T-helper 1 cell treated with Interleukin-12 subunit alpha and Interleukin-12 subunit beta and Interleukin-4 antibody, amounts not matched to agents 30 ng/mL and 1 ng/mL, for 36 hours (primary cell): ENCODE measurements at regions not wholly inside any gene's neighbourhood (a gene's known extent, or its start where the extent isn't known, plus 50 kb on each side); places are given as distances from the start of the nearest gene placed in this dataset.

Source experiments
- intact Hi-C: fragments of 100-400 bp; cut with micrococcal nuclease; formaldehyde crosslinking; loops from one replicate; pipeline ENCODE4 v1.15.1; 2024

- intact Hi-C loops: no loop called here
Measured at GRCh38 chr2:143964891-143965290, 555.0 kb downstream of the ZEB2 start.

GRCh38 chr2:143960177-143960576 lies 559.7 kb downstream of the ZEB2 start:
- intact Hi-C loops: no loop called here

- intact Hi-C loops: no loop called here
Measured at GRCh38 chr2:143957321-143957720, 562.6 kb downstream of the ZEB2 start.

DNA sequence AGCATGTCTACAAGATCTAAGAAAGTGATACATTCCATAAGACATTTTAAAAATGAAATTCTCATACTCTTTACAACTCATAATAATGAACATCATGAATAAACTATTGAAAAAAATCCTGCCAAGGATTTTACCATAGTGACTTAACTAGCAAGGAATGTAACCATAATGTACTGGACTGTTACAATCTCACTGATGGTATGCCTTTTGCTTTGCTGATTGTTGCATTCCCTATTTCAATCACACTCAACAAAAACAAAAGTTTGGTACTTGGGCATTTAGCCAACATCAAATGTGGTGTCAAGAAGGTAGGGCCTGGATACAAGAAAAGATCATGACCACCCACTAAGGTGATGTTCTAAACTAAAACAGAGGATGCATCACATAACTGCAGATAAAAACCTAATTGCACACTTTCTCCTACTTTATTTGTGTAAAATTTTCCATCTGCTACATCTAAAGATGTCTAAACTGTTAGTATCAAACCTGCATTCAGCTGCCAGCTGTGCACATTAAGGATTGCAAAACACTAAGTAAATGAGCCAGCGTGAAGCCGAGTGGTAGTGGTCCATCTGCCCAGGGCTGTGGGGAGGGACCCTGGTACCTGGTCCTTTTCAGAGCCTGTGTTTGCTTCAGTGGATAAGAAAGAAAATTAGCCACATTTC lies 564.4 kb downstream of the ZEB2 start:
- intact Hi-C loops: no loop called here

- intact Hi-C loops: no loop called here
Measured at GRCh38 chr2:143954844-143955243, 565.1 kb downstream of the ZEB2 start.

DNA sequence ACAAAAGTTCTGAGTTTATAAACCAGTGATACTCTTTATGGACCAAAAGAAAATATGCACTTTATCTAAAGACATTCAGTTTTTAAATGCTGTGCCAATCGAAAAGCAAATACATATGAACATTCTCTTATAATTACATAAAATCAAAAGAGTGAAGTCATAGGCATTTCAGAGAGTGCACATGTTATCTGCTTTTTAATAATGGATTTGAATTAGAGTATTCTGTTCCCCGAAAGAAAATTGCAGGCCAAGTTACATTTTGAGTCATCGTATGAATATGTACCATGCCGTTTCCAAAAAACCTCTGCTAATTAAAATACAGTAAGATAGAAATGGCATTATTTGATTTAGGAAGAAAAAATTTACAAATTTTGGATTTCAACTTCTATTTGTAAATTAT lies 565.7 kb downstream of the ZEB2 start:
- intact Hi-C loops: no loop called here

DNA sequence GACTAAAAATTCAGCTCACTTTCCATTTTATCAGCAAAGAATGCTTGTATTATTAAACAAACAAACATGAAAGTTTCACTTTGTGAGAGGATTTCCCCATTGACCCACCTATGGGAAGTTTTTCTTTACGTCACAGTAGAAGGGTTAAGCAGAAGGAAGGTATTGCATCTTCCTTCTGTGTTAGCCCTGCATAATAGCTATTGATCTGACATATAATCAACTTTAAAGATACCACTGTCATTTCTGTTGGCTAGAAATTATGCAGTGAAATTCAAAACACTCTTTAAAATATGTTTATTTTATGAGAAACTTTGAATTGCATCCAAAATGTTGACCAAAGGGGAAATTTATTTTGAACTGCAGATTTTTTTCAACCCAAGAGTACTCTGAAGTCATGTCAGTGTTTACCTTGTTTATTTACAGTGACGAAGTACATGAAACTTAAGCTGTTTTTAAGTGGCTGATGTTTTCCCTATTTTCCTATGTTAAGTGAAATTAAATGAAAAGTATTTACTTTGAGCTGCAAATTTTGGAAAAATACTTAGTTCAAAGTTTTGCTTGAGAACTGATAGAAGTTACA lies 566.4 kb downstream of the ZEB2 start:
- intact Hi-C loops: no loop called here

- intact Hi-C loops: no loop called here
Measured at GRCh38 chr2:143952536-143952935, 567.4 kb downstream of the ZEB2 start.

DNA sequence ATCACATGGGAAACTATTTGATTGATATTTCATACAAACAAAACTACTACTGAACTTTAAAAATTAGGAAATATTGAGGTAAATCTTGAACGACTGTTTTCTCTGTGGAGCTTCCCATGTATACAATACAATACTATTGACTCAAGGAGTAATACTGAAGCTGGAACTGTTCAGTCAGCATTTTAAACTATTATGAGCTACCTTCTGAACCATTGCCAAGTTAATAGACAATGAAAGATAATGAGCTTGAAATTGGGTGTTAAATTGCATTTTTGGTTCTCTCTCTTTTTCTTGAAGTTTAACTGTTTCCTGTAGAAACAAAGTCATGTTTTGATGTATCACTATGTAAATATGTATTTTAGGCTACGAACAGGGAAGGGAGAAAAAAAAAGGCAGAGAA lies 569.2 kb downstream of the ZEB2 start:
- intact Hi-C loops: no loop called here

DNA sequence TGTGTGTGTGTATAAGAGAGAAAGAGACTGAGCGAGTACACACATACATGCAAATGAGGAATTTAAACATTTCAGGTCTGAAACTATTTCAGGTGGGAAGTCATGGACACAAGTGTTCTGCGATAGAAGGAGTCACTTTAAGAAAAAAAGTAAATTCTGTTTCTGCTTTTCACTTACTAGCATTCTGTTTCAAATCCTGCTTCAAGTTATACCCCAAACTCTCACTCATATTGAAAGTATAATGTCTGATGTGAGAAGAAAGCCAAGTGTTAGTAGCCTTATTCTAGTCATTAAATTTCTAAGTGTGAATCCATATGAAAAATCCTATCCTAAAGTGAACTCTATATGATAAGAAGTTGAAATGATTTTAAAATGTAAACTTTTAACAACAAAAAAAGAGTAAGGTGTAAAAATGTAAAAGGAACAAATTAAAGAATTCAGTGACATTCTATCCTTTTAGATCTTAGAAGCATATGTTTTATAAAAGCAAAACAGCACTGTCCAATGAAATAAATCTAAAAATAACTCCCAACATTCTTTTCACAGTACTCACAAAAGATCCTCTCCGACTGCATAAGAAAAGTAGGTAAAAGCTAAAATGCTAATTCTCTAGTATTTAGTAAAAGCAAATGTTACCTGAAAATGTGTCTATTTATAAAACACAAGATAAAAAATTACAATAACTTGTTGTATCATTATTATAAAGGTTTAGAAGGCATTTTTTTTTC lies 570.6 kb downstream of the ZEB2 start:
- intact Hi-C loops: no loop called here

- intact Hi-C loops: no loop called here
Measured at GRCh38 chr2:143948710-143949109, 571.2 kb downstream of the ZEB2 start.

- intact Hi-C loops: no loop called here
Measured at GRCh38 chr2:143946436-143947391, 573.2 kb downstream of the ZEB2 start.

DNA sequence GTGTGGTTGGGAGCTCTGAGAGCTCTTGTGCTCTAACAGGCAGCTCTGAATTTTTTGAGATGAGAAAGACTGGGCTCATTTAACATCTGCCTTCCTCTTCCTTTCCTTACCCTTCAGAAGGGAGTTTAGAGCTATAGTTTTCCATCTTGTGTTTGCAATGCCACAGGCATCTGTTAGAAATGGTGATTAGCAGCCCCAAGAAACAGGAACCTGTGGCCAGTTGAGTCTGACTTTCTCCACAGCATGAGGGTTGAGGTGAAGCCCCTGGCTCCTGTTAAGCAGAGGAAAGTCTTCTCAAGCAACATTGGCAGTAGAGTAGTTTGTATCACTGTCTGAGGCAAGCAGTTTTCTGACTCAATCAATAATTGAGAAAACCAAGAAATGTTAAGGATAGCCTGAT lies 577.4 kb downstream of the ZEB2 start:
- intact Hi-C loops: no loop called here

DNA sequence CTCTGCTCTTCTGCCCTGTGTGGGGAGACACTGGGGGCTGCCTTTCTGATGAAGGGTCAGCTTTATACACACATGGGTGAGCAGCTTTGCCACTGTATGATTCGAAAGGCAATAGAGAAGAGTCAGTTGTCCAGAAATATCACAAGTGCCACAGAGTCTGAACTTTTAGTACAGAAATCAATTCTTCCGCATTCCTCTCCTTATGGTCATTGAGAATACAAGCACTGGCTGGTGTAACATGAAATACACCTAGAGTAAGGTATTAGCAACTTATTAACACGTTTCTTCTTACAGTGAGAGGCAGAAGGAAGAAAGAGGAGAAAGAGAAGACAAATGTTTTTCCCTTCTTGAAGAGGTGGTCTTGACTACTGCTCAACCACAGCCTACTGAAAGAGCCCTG lies 579.2 kb downstream of the ZEB2 start:
- intact Hi-C loops: no loop called here

DNA sequence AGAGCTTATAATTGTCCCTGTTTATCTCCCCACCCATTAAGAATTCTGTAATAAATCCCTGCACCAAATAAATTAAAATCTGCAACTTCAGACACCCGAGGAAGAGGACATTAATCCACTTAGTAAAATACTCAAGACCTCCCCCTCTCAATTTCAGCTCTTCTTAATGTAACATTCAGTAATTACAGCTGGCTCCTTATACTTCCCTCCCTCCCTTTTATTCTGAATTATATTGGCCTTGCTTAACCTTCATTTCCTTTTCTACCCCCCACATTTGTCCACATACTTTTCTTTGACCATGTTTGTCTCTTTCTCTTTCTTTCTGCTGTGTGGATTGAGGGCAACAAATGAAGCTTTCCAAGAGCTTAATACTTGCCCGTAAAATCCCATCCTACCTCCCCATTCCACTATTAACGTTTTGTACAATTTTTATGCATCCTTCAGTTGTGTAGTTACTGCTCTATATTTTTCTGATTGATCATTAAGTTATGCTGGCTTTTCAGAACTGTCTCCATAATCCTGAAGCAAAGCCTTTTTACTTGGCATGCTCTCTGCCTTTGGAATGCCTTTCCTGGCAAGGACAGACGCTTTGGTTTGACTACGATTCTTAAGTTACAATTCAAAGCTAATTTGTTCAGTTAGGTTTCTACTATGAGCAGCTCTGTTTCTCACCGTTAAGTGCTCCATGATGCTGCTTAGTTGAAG lies 580.1 kb downstream of the ZEB2 start:
- intact Hi-C loops: no loop called here

GRCh38 chr2:143937723-143938350 lies 582.1 kb downstream of the ZEB2 start:
- intact Hi-C loops: no loop called here

DNA sequence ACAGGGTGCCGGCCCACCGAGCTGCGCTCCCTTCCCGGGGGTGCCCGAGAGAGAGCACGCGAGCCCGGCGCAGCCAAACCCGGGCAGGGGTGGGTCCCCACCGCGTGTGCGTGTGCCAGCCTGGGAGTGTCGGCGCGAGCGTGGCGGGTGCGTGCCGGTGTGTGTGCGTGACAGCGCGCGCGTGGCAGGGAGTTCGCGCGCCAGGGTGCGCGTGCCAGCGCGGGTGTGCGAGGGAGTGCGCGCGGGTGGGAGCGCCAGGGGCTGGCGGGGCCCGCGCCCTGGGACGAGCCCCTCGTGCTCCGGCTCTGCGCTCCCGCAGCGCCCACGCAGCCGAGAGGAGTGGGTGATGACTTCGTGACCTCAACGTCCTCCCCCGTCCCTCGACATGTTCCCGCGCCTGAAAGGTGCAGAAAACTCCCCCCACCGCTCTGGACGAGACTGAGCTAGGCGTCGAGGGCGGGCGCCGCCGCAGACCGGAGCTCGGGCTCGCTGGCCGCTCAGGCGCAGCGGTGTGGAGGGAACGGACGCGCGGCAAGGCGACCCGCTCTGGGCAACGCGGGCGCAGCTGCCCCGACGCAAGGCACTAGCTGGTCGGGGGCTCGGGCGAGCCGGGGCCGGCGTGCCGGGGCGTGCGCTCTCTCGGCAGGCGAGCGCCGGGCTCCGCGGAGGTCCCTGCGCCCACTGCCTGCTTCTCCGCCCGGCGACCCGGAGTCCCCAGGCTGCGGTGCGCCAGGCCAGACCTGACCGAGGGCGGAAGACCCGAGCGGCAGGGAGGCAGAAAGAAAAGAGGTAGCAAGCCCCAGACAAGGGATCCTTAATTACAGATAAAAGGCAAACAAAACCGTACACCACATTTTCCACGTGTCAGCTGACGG lies 582.8 kb downstream of the ZEB2 start:
- intact Hi-C loops: no loop called here

- intact Hi-C loops: no loop called here
Measured at GRCh38 chr2:143936538-143936847, 583.4 kb downstream of the ZEB2 start.

GRCh38 chr2:143935482-143935752 lies 584.5 kb downstream of the ZEB2 start:
- intact Hi-C loops: no loop called here
